Embryonic facial prominence (tissue), 1 donor: ENCODE measurements at regions not wholly inside any gene's neighbourhood (a gene's known extent, or its start where the extent isn't known, plus 50 kb on each side); places are given as distances from the start of the nearest gene placed in this dataset.

Experiments used
- DNase-seq: peaks from one replicate; pipeline ENCODE4 v3.0.0-alpha.2; 2016; ENCODE audit errors: extremely low spot score

GRCh38 chr12:65764325-65764724 is 60.0 kb upstream of the HMGA2 start:
- DNase-seq = no peak

- DNase-seq = no peak
Measured at GRCh38 chr12:65765436-65765813, 58.9 kb upstream of the HMGA2 start.

- no peak for DNase-seq
Measured at GRCh38 chr12:65769880-65770279, 54.4 kb upstream of the HMGA2 start.
